ENCODE measurements at regions not wholly inside any gene's neighbourhood (a gene's known extent, or its start where the extent isn't known, plus 50 kb on each side); places are given as distances from the start of the nearest gene placed in this dataset.
A peak's percentile ranks its signal among the peaks of the same experiment; 100 is the strongest.
"Not testable (repeated sequence)": the region's sequence is repeated elsewhere in the genome, so short reads cannot be mapped to it uniquely, and the experiment has no call there.

GRCh38 chr4:85126991-85127591 is 160.6 kb upstream of the WDFY3 start:
- H3K36me3 Mint-ChIP-seq: no peaks in the 10 kb centered on the region
- TF ChIP-seq CTCF (IDR thresholded peaks at IDR 0.05; ENCODE audit: unreplicated experiment): no peak
- H3K27ac Mint-ChIP-seq: no peak overlapping the region
- no peak overlapping the region for H3K4me3 Mint-ChIP-seq
- H3K27me3 Mint-ChIP-seq (ENCODE audit: low read depth): no peaks in the 10 kb centered on the region
- no peak for DNase-seq (ENCODE audit: low spot score in 2 of 2, unreplicated experiment in 2 of 2)
- H3K9me3 Mint-ChIP-seq: peaks cover 6% of the 10 kb centered on the region
- peaks cover 4% of the 10 kb centered on the region for H3K4me1 Mint-ChIP-seq

GRCh38 chr4:85127653-85128052 is 161.2 kb upstream of the WDFY3 start:
- Mint-ChIP-seq H3K4me3 (no peak overlapping the region), H3K27ac (no peak overlapping the region)

GRCh38 chr4:85128246-85129204 is 162.0 kb upstream of the WDFY3 start:
- H3K27me3 Mint-ChIP-seq (ENCODE audit: low read depth): no peaks in the 10 kb centered on the region
- H3K36me3 Mint-ChIP-seq: no peaks in the 10 kb centered on the region
- H3K9me3 Mint-ChIP-seq: peaks cover 6% of the 10 kb centered on the region
- TF ChIP-seq CTCF (IDR thresholded peaks at IDR 0.05; ENCODE audit: unreplicated experiment): no peak
- DNase-seq (ENCODE audit: low spot score in 2 of 2, unreplicated experiment in 2 of 2): no peak
- no peak overlapping the region for H3K4me3 Mint-ChIP-seq
- peaks cover 4% of the 10 kb centered on the region for H3K4me1 Mint-ChIP-seq
- no peak overlapping the region for H3K27ac Mint-ChIP-seq

More at GRCh38 chr4:85127653-85128052, 161.2 kb upstream of the WDFY3 start:
- peaks cover 6% of the 10 kb centered on the region for H3K9me3 Mint-ChIP-seq
- DNase-seq (ENCODE audit: low spot score in 2 of 2, unreplicated experiment in 2 of 2): no peak
- peaks cover 4% of the 10 kb centered on the region for H3K4me1 Mint-ChIP-seq
- no peaks in the 10 kb centered on the region for H3K36me3 Mint-ChIP-seq
- peak; percentile 77 for TF ChIP-seq CTCF (IDR thresholded peaks at IDR 0.05; ENCODE audit: unreplicated experiment)
- H3K27me3 Mint-ChIP-seq (ENCODE audit: low read depth): no peaks in the 10 kb centered on the region

- not testable (repeated sequence) for DNase-seq (ENCODE audit: low spot score in 2 of 2, unreplicated experiment in 2 of 2); H3K36me3 Mint-ChIP-seq; H3K27me3 Mint-ChIP-seq (ENCODE audit: low read depth); H3K9me3 Mint-ChIP-seq; H3K4me1 Mint-ChIP-seq; H3K27ac Mint-ChIP-seq; H3K4me3 Mint-ChIP-seq
Measured at GRCh38 chr4:85129354-85130125, 163.1 kb upstream of the WDFY3 start.

GRCh38 chr4:85132117-85132516 is 165.6 kb upstream of the WDFY3 start:
- Mint-ChIP-seq H3K4me3 (no peak overlapping the region), H3K36me3 (no peaks in the 10 kb centered on the region), H3K27ac (no peak overlapping the region), H3K9me3 (peaks cover under 1% of the 10 kb centered on the region), H3K27me3 (ENCODE audit: low read depth) (no peaks in the 10 kb centered on the region), H3K4me1 (peaks cover 4% of the 10 kb centered on the region)
- no peak for DNase-seq (ENCODE audit: low spot score in 2 of 2, unreplicated experiment in 2 of 2)
- no peak for TF ChIP-seq CTCF (IDR thresholded peaks at IDR 0.05; ENCODE audit: unreplicated experiment)
